ENCODE measurements at regions not wholly inside any gene's neighbourhood (a gene's known extent, or its start where the extent isn't known, plus 50 kb on each side); places are given as distances from the start of the nearest gene placed in this dataset.

GRCh38 chr12:17982556-17982955 lies 107.4 kb downstream of the RERGL start:
- no peak overlapping the region for H2AK9ac ChIP-seq (replicated peaks; ENCODE audit: low read depth, low read length, poor library complexity)
- no peak overlapping the region for H3K27ac ChIP-seq (ENCODE audit: insufficient read depth, low read length)
- in situ Hi-C loops (cut with MboI; ENCODE audit: low sequenced_read_pairs) = no loop called here
- no peaks in the 10 kb centered on the region for H3K27me3 ChIP-seq (ENCODE audit: control insufficient read depth, insufficient read depth, low read length)
- H4K8ac ChIP-seq (ENCODE audit: low read depth in 2 of 2, low read length in 2 of 2) = no peak overlapping the region
- H3K56ac ChIP-seq (ENCODE audit: extremely low read depth, insufficient read depth, low read length) = no peak overlapping the region
- H3K79me1 ChIP-seq (ENCODE audit: low read depth in 1 of 2, low read length in 2 of 2) = no peaks in the 10 kb centered on the region
- H3K4me3 ChIP-seq (ENCODE audit: insufficient read depth, low read depth, low read length) = no peak overlapping the region
- no peak overlapping the region for H2AFZ ChIP-seq (replicated peaks; ENCODE audit: low read length, poor library complexity)
- H2BK20ac ChIP-seq (ENCODE audit: low read depth, low read length) = no peak overlapping the region
- CTCF ChIA-PET = interaction anchor here (1.4 kb wide), 1 partner anchor 9 kb away, joined by 6 read pairs; no protein-coding TSS in a partner anchor
- H3K9me3 ChIP-seq (ENCODE audit: control insufficient read depth, insufficient read depth, low read length) = peaks cover 7% of the 10 kb centered on the region; the same call in 1 of the 2 replicates
- H2AK5ac ChIP-seq (ENCODE audit: low read depth, low read length) = no peak overlapping the region
- no peak overlapping the region for H2BK120ac ChIP-seq (ENCODE audit: low read depth, low read length)
- H4K5ac ChIP-seq (ENCODE audit: low read depth, low read length) = no peak overlapping the region
- H3K9me1 ChIP-seq (ENCODE audit: insufficient read depth, low read length) = no peaks in the 10 kb centered on the region
- no peak overlapping the region for H3K4ac ChIP-seq (ENCODE audit: low read depth, low read length)
- DNase-seq = no peak
- intact Hi-C loops (cut with micrococcal nuclease) = no loop called here
- H3K23ac ChIP-seq (ENCODE audit: low read depth, low read length) = no peak overlapping the region
- POLR2A ChIA-PET (ENCODE audit: unreplicated experiment) = no interaction called here
- no peak for ATAC-seq (ENCODE audit: low read depth)
- H2BK5ac ChIP-seq (ENCODE audit: low read depth, low read length, poor library complexity, severe bottlenecking) = no peak overlapping the region
- BruUV-seq (replicated peaks) = no TSS peak
- H3K4me1 ChIP-seq (ENCODE audit: control insufficient read depth, insufficient read depth, low read length) = no peaks in the 10 kb centered on the region
- TF ChIP-seq SMC3 (IDR thresholded peaks at IDR 0.05; ENCODE audit: low read depth, low read length) = no peak
- TF ChIP-seq NFE2L2 (IDR thresholded peaks at IDR 0.05; ENCODE audit: low read depth, low read length) = no peak
- TF ChIP-seq RCOR1 (IDR thresholded peaks at IDR 0.05; ENCODE audit: insufficient replicate concordance, low read length) = no peak
- no peak for TF ChIP-seq CEBPB (IDR thresholded peaks at IDR 0.05; ENCODE audit: low read depth, low read length)
- TF ChIP-seq USF2 (IDR thresholded peaks at IDR 0.05; ENCODE audit: low read depth, low read length) = no peak
- no peak for TF ChIP-seq CTCF (conservative IDR thresholded peaks at IDR 0.05; ENCODE audit: low read depth, low read length)
- no peak for TF ChIP-seq RFX5 (IDR thresholded peaks at IDR 0.05; ENCODE audit: low read depth, low read length)
- no peak for TF ChIP-seq MAZ (IDR thresholded peaks at IDR 0.05; ENCODE audit: borderline replicate concordance, low read depth, low read length)
- TF ChIP-seq BHLHE40 (IDR thresholded peaks at IDR 0.05; ENCODE audit: low read depth, low read length) = no peak
- no peak for TF ChIP-seq CHD1 (IDR thresholded peaks at IDR 0.05; ENCODE audit: low read depth, low read length)
- TF ChIP-seq POLR2A (IDR thresholded peaks at IDR 0.05; ENCODE audit: low read depth, low read length) = no peak
- TF ChIP-seq RAD21 (IDR thresholded peaks at IDR 0.05; ENCODE audit: low read length) = no peak
- TF ChIP-seq MAFK (IDR thresholded peaks at IDR 0.05; ENCODE audit: low read depth, low read length) = no peak
- TF ChIP-seq FOS (IDR thresholded peaks at IDR 0.05; ENCODE audit: low read depth, low read length) = no peak
- no peak for TF ChIP-seq ELK1 (IDR thresholded peaks at IDR 0.05; ENCODE audit: borderline replicate concordance, low read depth, low read length)
- no peak for TF ChIP-seq MXI1 (IDR thresholded peaks at IDR 0.05; ENCODE audit: borderline replicate concordance, low read depth, low read length)
- no peaks in the 10 kb centered on the region for H4K20me1 ChIP-seq (ENCODE audit: insufficient read depth, low read length)
- H3K18ac ChIP-seq (ENCODE audit: low read depth, low read length) = no peak overlapping the region
- H2BK15ac ChIP-seq (ENCODE audit: low read depth, low read length) = no peak overlapping the region
- no peaks in the 10 kb centered on the region for H3K36me3 ChIP-seq (ENCODE audit: control insufficient read depth, insufficient read depth, low read length)
- 30% methylated on average over 2 of the region's 3 CpGs; no CpG with 5 or more reads in 1 of the 2 experiments for WGBS, 2 experiments (ENCODE audit: extremely low coverage in 2 of 2, insufficient read length in 1 of 2)
- no peak overlapping the region for H3K4me2 ChIP-seq (ENCODE audit: low read depth, low read length)
- H3K14ac ChIP-seq (replicated peaks; ENCODE audit: low read depth, low read length) = no peak overlapping the region
- no peak overlapping the region for H4K91ac ChIP-seq (ENCODE audit: insufficient read depth, low read depth, low read length)
- no peak overlapping the region for H3K9ac ChIP-seq (ENCODE audit: low read depth, low read length)
- dilution Hi-C loops (cut with HindIII; ENCODE audit: low sequenced_read_pairs, unreplicated experiment) = no loop called here

Data from IMR-90 (cell line).